HS-5 (cell line): ENCODE measurements at regions not wholly inside any gene's neighbourhood (a gene's known extent, or its start where the extent isn't known, plus 50 kb on each side); places are given as distances from the start of the nearest gene placed in this dataset.
A peak's percentile ranks its signal among the peaks of the same experiment; 100 is the strongest.
"Not testable (repeated sequence)": the region's sequence is repeated elsewhere in the genome, so short reads cannot be mapped to it uniquely, and the experiment has no call there.

Experiments
- DNase-seq: peaks from one replicate; pipeline ENCODE4 v3.0.0-alpha.2; 2012; ENCODE audit warnings: low read depth

GRCh38 chr18:67455890-67456501, 60.5 kb downstream of the DSEL start:
- DNase-seq = no peak

GRCh38 chr18:67453901-67454300, 62.6 kb downstream of the DSEL start:
- no peak for DNase-seq

- DNase-seq = no peak
Observed at GRCh38 chr18:67451960-67452359, 64.6 kb downstream of the DSEL start.

- DNase-seq = not testable (repeated sequence)
Observed at GRCh38 chr18:67451101-67451500, 65.4 kb downstream of the DSEL start.

GRCh38 chr18:67433971-67434370, 82.5 kb downstream of the DSEL start:
- no peak for DNase-seq

- DNase-seq = no peak
Observed at GRCh38 chr18:67432806-67433205, 83.7 kb downstream of the DSEL start.

- peak; percentile 11 for DNase-seq
Observed at GRCh38 chr18:67428805-67429204, 87.7 kb downstream of the DSEL start.

- DNase-seq = no peak
Observed at GRCh38 chr18:67428158-67428557, 88.4 kb downstream of the DSEL start.

GRCh38 chr18:67426486-67426885, 90.0 kb downstream of the DSEL start:
- no peak for DNase-seq

- peak; percentile 90 for DNase-seq
Observed at GRCh38 chr18:67425672-67426071, 90.8 kb downstream of the DSEL start.

GRCh38 chr18:67421651-67422050, 94.9 kb downstream of the DSEL start:
- no peak for DNase-seq

- DNase-seq = peak; percentile 25
Observed at GRCh38 chr18:67417864-67418523, 98.5 kb downstream of the DSEL start.

GRCh38 chr18:67411116-67411515, 105.4 kb downstream of the DSEL start:
- no peak for DNase-seq

GRCh38 chr18:67410075-67411070, 106.1 kb downstream of the DSEL start:
- DNase-seq = no peak

- DNase-seq = no peak
Observed at GRCh38 chr18:67408240-67408639, 108.3 kb downstream of the DSEL start.

GRCh38 chr18:67406714-67407113, 109.8 kb downstream of the DSEL start:
- no peak for DNase-seq

- DNase-seq = no peak
Observed at GRCh38 chr18:67402543-67402942, 114.0 kb downstream of the DSEL start.

- DNase-seq = no peak
Observed at GRCh38 chr18:67400502-67401117, 115.9 kb downstream of the DSEL start.

GRCh38 chr18:67386032-67386431, 130.5 kb downstream of the DSEL start:
- DNase-seq = no peak

GRCh38 chr18:67385455-67385854, 131.1 kb downstream of the DSEL start:
- DNase-seq = no peak

- not testable (repeated sequence) for DNase-seq
Observed at GRCh38 chr18:67384057-67384456, 132.5 kb downstream of the DSEL start.

GRCh38 chr18:67381608-67382150, 134.8 kb downstream of the DSEL start:
- DNase-seq = no peak
